ENCODE measurements at regions not wholly inside any gene's neighbourhood (a gene's known extent, or its start where the extent isn't known, plus 50 kb on each side); places are given as distances from the start of the nearest gene placed in this dataset.

- TF ChIP-seq CTCF (IDR thresholded peaks at IDR 0.05; ENCODE audit: insufficient read depth, low read depth, low read length): no peak
- TF ChIP-seq EZH2 (IDR thresholded peaks at IDR 0.05; ENCODE audit: insufficient read depth, low read length): no peak
These were observed 78.0 kb downstream of the SLC25A47 start for GRCh38 chr14:100401031-100401692.
